ENCODE measurements at regions not wholly inside any gene's neighbourhood (a gene's known extent, or its start where the extent isn't known, plus 50 kb on each side); places are given as distances from the start of the nearest gene placed in this dataset.

DNA sequence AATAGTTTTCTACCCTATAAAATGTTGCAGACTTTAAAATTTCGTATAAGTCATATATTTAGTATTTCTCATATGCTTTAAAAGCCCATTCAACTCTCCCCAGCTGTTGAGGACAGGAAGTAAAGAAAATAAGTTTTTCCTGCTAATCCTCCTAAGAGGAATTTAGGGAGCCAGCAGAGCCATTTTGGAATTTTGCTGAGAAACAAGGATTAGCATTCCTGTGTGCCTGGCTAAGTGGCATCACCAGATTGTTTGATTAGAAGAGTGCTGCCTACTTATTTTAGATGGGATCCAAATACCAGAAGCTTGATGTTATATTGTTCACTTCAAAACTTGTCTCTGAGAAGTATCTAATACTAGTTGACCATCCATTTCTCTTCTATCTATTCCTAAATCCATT, 131.2 kb upstream of the HHIP start:
- TF ChIP-seq, protein P1, sequence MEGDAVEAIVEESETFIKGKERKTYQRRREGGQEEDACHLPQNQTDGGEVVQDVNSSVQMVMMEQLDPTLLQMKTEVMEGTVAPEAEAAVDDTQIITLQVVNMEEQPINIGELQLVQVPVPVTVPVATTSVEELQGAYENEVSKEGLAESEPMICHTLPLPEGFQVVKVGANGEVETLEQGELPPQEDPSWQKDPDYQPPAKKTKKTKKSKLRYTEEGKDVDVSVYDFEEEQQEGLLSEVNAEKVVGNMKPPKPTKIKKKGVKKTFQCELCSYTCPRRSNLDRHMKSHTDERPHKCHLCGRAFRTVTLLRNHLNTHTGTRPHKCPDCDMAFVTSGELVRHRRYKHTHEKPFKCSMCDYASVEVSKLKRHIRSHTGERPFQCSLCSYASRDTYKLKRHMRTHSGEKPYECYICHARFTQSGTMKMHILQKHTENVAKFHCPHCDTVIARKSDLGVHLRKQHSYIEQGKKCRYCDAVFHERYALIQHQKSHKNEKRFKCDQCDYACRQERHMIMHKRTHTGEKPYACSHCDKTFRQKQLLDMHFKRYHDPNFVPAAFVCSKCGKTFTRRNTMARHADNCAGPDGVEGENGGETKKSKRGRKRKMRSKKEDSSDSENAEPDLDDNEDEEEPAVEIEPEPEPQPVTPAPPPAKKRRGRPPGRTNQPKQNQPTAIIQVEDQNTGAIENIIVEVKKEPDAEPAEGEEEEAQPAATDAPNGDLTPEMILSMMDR (IDR thresholded peaks at IDR 0.05): no peak
- TF ChIP-seq POLR2AphosphoS5 (IDR thresholded peaks at IDR 0.05) (no peak), POLR2A (IDR thresholded peaks at IDR 0.05) (no peak)
